Hematopoietic multipotent progenitor cell treated with erythropoietin and hydrocortisone succinate and interleukin-3 and kit ligand, for 6 days (in vitro differentiated cells): ENCODE measurements at regions not wholly inside any gene's neighbourhood (a gene's known extent, or its start where the extent isn't known, plus 50 kb on each side); places are given as distances from the start of the nearest gene placed in this dataset.

Source experiments
- DNase-seq: peaks from one replicate; pipeline ENCODE4 v3.0.0-alpha.2; 2015

DNA sequence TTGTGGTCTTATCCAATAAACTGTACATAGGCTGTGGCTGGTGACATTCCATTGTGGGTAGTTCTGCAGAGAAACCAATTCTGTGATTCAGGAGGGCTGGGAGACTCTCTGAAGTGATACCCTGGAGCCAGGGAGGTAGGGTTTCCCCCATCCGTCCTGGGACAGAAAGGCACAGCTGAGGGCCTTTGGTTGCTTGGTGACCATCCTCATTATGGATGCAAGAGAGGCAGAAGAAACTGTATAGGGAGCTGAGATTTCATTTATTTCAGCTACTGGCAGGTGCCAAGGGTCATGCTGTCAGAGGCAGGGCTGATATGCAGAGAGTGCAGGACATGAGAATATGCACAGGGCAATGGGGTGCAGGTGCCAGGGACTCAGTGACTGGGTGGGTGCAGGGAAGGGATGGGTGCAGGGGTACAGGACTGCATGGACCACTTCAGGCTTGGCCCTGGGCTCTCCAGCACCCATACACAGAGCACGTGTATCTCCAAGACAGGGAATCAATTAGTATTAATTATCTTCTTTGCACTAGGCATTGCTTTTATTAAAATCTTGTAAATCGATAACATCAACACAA is 236.5 kb downstream of the ICE1 start:
- no peak for DNase-seq

DNA sequence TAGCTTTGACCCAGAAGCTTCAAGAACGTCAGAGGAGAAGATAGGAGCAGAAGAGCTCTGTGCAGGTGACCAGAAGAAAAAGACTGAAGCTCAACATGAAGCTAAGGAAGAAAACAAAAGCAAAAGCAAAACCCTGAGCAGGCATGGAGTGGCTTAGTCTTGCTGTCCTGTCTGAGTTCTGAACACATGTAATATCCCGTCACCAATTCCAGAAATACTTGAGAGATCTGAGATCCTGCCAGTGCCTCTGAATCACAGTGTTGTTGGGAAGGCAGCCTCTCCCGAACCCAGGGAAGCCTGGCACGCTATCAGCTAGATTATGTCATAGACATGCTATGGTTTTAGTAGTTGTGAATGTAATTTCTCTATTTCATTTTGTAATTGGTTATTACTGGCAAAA is 235.7 kb downstream of the ICE1 start:
- DNase-seq, result no peak

DNA sequence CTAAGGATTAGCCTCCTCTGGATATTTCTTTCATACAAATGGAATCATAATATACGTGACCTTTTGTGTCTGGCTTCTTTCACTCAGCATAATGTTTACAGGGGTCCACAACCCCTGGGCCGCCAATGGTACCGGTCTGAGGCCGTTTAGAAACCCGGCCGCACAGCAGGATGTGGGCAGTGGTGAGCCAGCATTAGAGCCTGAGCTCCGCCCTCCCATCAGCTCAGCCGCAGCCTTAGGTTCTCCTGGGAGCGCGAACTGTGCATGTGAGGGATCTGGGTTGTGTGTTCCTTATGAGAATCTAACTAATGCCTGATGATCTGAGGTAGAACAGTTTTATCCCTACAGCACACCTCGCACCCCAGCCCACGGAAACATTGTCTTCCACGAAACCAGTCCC is 229.7 kb downstream of the ICE1 start:
- no peak for DNase-seq

DNA sequence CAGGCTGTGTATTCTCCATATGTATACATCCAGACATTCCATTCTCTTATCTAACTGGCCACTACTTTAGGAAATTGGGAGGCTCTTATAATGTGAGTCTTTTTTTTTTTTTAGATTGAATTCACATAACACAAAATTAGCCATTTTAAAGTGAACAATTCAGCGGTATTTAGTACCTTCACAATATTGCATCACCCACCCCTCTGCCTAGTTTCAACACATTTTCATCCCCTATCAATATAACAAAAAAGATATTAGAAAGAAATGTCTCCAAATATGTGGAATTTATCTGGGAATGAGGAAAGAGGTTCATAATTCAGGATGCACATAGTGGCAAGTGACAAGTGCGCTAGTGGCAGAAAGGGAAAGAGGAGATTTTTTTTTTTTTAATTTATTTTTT is 228.5 kb downstream of the ICE1 start:
- DNase-seq, result no peak

DNA sequence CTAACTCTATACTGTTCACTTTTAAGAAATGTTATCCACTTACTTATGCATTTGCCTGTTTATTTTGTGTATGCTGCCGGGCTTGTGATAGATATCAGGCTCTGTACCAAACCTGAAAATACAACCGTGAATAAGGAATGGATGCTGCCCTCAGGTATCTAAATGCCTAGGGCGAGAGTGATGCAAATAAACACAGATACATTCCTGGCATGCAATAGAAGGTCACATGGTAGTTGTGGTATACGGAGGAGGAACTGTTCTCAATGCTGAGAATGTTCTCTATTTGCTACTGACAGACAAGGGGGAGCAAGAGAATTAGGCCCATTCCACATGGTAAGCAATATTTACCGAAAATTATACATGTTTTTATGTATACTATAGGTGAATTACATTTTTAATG is 227.8 kb downstream of the ICE1 start:
- DNase-seq, result no peak

DNA sequence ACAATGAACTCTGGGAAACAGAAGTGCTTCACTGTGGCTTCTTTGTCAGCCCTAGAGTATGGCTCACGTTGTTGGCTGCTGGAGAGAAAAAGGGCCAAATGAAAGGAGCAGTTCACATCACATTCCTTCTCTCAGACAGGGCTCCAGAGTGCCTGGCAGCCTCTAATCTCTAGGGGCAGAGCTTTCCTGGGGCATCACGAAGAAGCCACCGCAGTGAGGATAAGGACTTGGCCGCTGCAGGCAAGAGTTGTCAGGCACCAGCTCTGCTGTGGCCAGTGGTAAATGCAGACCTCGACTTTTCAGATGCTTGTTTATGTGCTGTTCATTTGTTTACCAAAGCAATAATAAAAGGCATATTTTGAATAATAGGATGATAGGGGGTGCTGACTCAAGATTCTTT is 227.2 kb downstream of the ICE1 start:
- DNase-seq, result no peak

DNA sequence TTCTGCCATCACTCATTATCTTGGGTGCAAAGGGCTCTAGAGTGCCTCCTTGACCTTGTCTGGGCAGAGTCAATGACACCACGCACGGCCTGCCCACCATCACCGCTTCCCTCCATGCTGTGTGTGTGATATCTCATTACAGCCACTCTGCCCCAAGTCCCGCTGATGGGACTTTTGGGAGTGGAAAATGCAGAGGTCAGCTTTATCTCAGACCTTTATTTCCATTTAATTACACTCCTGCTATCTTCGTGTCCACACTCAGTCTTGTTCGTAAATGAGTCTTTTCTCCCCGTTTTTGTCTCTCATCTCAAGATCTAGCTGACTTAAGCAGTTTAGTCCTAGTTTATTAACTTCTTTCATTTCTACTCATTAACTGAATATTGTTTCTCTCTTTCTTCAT is 226.2 kb downstream of the ICE1 start:
- DNase-seq, result no peak

DNA sequence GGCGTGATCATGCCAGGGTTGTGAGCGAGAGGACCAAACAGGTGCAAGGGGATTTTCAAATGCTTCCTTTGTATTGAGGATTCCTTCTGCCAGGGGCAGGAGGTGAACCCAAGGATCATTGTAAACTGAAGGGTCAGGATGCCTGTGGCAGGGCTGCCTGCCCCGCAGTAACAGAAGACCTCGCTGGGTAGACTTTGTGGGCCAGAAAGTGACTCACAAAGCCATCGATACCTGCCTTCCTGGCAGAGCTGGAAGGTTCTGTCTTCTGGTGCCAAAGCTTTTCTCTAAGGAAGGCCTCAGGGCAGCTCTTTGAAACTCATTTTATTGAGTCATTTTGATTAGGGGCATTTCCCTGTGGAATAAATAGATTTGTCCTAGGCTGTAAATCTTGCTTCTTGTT is 223.4 kb downstream of the ICE1 start:
- no peak for DNase-seq

DNA sequence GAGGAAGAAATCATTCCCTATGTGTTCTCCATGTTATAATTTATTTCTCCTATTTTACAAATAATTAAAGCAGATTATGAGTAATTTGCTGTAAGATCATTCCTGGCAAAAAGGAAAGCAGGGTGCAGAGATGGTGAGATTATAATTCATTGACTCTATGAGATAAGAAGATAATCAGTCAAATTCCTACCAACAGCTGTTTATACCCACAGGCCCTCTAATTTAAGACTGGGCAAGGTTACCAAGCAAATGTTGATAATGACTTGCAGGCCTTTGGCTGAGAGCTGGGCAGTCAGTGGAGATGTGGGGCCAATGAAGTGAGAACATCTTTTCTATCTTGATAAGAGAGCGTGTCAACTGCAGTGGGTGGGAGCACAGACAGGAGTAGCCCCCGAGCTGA is 222.7 kb downstream of the ICE1 start:
- no peak for DNase-seq

DNA sequence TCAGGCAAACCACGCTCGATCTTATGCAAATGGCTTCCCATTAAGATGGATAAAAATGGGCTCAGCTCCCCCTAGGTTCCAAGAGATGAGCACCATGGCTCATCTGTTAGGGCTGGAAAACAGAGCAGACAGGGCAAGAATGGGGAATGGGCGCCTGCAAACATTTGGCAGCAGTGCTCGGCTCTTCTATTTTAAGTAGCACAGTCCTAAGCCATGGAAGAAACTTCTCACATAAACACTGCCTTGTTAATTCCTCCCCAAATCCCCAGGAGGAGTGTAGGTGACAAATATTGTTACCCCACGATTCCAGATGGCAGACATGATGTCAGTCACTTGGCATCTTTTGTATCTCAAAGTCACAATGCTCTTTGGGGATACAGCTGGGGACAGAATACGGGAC is 221.8 kb downstream of the ICE1 start:
- no peak for DNase-seq

DNA sequence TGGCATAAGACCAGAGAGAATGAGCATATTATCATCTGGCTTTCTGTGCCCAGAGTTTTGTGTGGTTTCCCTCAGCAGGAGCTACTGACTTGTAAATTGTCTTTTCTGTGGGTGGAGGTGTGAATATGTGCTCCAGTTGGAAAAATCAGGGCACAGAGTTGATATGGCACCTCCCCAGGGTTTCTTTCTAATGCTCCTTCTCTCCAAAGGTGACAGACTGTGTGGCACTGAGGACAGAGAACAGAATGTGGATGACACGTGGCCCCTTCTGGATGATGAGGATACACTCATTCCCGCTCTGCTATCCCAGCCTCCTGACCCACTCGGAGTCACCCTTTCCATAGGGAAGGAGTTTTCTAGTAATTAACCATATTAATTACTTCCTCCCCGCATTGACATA is 221.0 kb downstream of the ICE1 start:
- DNase-seq, result no peak

DNA sequence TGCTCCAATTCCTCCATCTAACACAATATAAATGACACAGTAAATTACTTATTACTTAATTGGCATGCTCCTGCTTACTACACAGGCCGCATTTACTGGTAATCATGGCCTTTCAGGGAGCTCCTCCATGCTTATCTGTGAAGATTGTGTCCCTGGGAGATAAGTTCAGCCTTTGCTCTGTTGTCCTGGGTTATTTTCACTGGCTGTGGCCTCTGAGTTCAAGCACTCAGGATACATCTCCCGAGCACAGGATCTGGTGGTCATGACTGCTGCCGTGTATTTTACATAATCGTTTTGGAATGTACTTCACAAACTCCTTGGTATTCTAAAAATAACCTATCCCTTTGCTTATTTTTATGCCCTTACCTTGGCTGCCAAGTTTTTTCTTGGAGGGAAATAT is 215.7 kb downstream of the ICE1 start:
- no peak for DNase-seq

DNA sequence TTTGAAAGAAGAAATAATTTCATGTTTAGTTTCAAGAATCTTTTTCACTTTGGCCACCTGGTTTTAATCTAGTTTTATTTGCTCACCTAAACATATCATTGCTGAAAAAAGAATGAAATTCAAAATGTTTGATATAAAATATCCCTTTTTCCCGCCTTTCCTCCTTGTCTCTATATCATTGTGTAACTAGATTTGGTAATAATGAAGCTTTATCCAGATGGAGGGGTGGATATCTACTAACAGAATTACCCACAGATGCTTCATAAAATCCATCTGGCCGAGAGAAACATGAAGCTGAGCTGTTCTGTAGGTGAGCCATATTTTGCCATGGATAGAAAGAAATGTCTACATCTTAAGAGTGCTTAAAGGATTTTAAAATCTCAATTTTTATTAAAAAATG is 214.7 kb downstream of the ICE1 start:
- DNase-seq, result no peak

DNA sequence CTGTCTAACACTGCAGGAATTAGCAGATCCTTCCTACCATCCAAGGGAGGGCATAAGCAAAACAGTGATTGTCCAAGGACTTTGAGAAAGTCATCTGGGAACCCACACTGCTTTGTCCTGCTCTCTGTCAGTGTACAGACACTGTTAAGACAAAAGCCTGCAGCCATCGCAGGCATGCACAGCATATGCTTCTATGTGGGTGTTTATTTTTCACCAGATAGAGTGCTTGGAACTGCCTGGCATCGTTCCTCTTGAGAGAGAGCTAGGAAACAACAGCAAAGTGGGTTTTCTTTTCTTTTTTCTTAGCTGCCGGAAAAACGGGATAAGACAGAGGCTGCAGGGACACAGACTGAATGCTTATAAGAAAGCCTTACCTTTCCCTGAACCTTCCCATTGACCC is 212.3 kb downstream of the ICE1 start:
- no peak for DNase-seq

DNA sequence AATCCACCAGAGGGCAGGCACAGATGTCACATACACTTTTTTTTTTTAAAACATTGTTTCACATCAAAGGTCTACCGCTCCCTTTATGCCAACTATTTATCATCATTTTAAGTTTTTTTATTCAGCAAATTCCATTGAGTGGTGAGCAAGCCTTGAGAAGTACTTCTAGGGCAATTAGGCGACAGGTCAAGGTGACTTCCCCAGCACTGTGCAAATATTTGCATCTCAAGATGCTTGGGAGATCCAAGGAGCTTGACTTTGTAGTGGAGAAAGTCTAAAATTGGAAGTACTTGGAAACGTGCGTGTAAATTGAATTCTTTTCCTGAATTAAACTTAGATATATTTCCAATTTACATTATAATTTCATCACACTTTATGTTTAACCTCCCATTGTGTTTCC is 211.1 kb downstream of the ICE1 start:
- no peak for DNase-seq

DNA sequence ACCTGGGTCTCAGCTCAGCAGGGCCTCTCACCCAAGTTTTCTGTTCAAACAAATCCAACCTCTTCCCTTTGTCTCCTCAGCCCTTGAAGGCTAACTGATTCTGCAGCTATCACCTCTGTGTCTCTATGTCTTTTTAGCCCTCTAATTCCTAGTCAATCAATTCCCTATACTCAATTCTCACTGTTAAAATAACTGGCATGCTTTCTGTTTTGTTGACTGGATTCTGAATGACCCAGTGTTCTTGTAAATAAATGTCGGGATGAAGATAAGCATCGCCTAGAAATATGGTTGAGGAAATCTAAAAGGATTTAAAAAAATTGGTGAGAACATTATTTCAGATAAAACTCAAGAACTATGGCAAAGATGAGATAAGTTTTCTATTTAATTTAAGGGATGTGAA is 210.2 kb downstream of the ICE1 start:
- no peak for DNase-seq

DNA sequence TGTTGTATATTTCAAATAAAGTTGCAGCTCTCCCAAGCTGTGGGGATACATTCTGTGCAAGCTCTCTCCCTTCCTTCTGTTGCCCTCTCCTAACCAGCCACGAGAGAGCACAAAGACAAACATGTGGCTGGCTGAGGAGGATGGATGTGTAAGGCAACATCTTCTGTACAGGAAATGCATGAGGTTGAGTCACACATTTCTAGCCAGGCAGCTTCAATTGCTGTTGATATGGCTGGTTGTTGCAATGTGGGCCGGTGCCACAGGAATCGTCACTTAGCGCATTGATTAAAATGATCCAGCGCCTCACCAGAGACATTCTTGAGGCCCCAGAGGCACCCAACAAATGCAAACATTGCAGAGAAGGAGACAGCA is 207.1 kb downstream of the ICE1 start:
- DNase-seq, result no peak

DNA sequence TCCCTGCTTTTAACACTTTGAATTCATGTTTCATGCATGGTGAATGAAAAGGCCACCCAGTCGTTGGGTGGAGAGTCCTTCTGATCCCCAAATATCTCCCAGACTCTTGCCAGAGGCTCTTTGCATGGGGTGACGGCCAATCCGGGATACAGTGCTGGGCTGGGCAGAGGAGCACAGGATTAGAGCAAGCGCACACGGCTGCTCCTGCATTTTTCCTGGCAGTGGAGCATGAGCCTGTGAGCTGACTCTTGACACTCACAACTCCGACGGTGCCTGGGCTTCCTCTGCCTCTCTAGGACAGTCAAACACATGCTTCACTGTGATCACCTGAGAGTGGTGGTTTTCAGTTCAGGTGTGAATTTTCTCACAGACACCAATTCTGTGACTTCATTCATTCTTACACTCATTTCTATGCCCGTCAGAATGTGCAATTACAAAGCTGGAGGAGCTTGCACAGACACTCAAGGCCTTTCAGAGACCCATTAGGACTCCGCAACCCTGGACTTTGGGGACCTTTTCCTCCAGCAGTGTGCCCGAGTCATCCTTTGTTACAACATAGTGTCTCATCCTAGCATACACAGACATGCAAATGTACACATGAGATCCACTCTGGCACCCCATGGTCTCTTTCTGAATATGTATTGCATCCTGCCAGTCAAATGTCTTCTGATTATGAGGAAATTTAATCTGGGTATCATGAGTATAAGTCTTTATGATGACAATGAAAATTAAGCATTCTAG is 206.6 kb downstream of the ICE1 start:
- no peak for DNase-seq

DNA sequence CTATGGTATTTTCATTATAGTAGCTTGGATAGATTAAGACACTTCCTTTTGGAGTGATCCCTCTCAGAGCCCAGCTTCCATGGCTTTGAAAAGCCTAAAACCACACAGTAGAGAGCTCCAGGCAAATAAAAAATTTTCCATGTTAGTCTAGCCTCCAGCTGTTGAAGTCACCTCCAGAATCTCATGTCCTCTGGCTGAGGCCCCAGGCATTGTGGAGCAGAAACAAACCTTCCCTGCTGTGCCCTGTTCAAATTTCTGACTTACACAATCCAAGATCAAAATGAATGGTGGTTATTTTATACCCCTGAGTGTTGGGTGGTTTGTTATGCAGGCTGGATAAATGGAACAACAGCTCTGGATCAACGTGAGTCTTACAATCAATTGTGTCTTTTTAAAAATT is 203.9 kb downstream of the ICE1 start:
- DNase-seq, result no peak

DNA sequence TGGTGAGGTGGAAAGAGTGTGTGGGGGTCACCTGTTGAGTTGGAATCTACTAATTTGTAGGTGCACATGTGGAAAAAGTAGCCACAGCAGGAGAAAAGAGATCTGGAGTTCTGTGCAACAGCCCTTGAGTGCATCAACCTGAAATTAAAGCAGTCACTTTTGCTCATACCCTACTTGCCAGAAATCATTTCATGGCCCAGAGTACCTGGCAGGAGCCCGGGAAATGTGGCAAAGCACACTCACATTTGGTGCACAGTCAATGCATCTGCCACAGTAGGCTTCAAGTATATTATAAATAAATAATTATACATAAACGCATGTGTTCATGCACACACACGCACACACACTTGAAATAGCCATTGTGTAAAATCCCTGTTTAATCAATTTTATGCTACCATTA is 203.0 kb downstream of the ICE1 start:
- no peak for DNase-seq

DNA sequence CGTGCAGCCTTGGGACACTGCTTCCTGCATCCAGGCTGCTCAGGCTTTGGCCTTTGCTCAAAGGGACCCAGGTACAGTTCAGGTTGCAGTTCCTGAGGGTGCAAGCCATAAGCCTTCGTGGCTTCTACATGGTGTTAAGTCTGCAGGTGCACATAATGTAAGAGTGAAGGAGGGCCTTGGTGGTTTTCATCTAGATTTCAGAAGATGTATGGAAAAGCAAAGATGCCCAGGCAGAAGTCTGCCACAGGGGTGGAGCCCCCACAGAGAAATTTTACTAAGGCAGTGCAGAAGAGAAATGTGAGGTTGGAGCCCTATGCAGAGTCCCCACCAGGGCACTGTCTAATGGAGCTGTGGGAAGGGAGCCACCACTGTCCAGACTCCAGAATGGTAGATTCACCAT is 200.9 kb downstream of the ICE1 start:
- DNase-seq, result no peak

DNA sequence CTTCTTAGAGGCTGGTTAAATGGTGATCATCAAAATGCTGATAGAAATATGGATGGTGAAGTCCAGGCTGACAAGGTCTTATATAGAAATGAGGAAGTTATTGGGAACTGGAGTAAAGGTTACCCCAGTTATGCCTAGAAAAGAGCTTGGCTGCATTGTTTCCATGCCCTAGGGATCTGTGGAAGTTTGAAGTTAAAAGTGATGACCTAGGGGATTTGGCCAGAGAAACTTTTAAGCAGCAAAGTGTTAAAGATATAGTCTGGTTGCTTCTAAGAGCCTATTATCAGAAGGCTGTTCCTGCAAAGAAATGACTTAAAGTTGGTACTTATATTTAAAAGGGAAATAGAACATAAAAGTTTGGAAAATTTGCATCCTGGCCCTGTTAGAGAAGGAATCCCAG is 200.3 kb downstream of the ICE1 start:
- DNase-seq, result no peak

DNA sequence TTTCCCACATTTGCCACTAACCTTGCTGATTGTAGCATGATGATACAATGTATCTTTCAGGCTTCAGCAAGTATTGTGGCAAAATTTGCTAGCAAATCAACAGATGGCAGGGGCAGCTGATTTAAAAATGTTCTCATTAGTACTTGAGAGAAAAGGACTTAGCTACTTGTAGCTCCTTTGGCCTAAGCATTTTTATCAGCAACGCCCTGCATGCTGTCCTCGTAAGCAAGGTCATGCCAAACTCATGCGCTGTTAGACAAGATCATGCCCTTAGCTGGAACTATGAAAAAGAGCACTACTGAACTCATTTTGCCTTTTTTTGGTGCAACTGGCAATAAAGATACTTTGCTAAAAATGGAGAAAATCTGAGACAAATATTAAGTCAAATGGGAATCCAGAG is 197.1 kb downstream of the ICE1 start:
- no peak for DNase-seq

DNA sequence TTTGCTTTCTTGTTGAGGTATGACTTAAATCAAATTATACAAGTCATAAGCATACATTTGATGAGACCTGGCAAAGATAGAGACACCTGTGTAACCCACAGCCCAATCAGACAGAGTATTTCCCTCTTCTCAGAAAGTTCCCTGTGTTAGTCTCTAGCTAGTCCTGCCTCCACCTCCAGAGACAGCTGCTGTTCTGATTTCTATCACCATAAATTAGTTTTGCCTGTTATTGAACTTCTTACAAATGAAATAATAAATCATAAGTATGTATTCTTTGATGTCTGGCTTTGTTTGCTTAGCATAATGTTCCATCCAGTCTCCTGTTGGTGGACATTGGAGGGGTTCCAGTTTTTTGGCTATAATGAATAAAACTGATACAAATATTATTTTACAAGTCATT is 194.5 kb downstream of the ICE1 start:
- no peak for DNase-seq

DNA sequence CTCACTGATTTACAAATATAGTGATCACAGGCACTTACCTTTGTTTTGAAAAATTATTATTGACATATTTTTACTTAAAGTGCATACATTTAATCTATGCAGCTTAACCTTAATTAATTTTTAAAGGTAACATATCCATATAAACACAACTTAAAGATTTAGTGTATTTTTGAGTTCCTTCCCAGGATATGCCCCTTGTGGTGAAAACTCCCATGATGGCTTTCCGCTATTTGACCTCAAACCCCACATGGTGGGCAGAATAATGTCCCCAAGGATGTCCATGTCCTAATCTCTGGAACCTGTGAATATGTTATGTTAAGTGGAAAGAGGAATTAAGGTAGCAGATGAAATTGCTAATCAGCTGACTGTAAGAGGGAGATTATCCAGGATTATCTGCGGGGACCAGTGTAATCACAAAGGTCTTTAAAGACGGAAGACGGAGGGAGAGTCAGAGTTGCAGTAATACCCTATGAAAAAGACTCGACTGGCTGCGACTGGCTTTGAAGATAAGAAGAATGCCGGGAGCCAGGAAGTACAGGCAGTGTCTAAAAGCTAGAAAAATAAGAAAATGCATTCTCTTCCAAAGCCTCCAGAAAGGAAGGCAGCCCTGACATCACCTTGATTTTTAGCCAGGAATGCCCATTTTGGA is 193.9 kb downstream of the ICE1 start:
- DNase-seq, result no peak
